ENCODE measurements at regions not wholly inside any gene's neighbourhood (a gene's known extent, or its start where the extent isn't known, plus 50 kb on each side); places are given as distances from the start of the nearest gene placed in this dataset.
"Not testable (repeated sequence)": the region's sequence is repeated elsewhere in the genome, so short reads cannot be mapped to it uniquely, and the experiment has no call there.

GRCh38 chr3:82509106-82509842 lies 747.8 kb upstream of the GBE1 start:
- no peak for DNase-seq (ENCODE audit: low read depth in 2 of 2)

GRCh38 chr3:82506204-82506603 lies 744.8 kb upstream of the GBE1 start:
- DNase-seq (ENCODE audit: low read depth in 2 of 2), result no peak

- no peak for DNase-seq (ENCODE audit: low read depth in 2 of 2)
Measured at GRCh38 chr3:82505079-82505756, 743.8 kb upstream of the GBE1 start.

DNA sequence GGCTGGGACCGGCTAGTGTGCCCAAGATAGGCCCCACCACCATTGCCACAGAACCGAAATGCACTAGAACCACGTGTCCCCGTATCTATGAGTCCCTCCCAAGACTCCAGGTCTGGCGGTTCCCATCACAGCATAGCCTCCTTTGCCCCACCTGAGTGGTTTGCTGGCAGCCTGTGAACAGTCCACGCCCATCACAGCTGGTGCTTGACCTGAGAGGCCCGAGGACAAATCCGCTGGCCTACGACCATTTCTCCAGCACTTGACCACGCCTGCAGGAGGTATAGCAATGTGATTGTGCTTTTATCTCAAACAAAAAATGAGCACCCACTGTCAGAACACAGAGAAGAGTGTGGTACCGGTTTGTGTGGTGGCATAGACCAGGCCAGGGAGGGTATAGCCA lies 736.7 kb upstream of the GBE1 start:
- DNase-seq (ENCODE audit: low read depth in 2 of 2), result no peak

DNA sequence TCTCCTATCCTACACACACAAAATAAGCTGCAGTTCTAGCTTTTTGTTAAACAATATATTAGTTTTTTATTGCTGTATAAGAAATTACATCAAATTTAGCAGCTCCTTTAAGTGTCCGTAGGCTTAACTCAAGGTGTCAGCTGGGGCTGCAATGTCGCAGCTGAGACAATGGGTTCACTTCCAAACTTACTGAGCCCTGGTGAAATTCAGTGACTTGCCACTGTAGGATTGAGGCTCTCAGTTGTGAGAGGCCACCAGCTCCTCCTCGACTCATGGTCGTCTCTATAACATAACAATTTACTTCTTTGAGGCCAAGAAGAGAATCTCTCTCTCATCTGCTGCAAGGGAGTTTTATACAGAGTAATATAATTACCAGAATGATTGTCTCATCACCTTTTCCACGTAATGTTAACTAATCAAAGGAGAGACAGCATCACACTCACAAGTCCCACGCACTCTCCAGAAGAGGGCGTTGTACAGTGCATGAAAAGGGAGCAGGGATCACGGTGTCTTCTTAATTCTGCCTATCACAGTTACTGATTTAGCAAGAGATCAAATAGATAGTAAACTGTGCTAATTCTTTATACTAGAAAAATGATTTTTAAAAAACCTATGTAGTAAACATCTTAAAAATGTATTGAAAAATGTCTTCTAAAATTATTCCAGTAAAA lies 735.6 kb upstream of the GBE1 start:
- no peak for DNase-seq (ENCODE audit: low read depth in 2 of 2)

DNA sequence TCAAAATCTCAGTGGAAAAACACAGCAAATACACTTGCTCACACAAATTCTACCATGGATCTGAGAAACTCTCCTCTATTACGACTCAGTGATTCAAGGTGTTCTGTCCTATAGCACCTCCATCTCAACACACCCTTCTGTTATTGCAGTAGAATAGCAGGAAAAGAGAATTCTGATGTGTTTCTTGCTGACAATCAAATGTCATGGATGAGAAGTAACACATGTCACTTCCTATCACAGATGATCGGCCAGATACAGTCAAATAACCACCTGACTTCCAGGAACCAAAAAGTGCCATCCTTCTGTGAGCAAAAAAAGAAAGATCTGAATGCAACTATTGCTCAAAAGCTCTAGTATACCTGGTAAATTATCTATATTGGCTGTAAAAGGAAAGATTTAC lies 734.2 kb upstream of the GBE1 start:
- DNase-seq (ENCODE audit: low read depth in 2 of 2), result no peak

- no peak for DNase-seq (ENCODE audit: low read depth in 2 of 2)
Measured at GRCh38 chr3:82494977-82495489, 733.6 kb upstream of the GBE1 start.

- DNase-seq (ENCODE audit: low read depth in 2 of 2), result no peak
Measured at GRCh38 chr3:82493858-82494257, 732.4 kb upstream of the GBE1 start.

DNA sequence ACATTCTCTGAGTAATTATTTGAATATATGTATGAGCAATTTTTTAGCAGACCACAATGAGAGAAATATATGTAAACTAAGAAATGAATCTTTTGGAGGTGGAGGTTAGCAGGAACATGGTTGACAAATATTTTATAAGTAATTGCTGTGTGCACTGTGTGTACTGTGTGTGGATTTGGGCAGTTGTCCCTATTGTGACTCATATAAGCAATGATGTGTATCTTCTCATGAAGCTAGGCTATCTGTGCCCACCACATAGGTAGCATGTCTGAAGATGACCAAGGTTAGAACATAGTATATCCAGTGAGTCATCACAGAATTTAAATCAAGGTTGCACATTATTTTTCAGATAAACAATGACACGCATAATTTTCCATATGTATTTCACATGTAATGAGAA lies 713.9 kb upstream of the GBE1 start:
- DNase-seq (ENCODE audit: low read depth in 2 of 2), result no peak

DNA sequence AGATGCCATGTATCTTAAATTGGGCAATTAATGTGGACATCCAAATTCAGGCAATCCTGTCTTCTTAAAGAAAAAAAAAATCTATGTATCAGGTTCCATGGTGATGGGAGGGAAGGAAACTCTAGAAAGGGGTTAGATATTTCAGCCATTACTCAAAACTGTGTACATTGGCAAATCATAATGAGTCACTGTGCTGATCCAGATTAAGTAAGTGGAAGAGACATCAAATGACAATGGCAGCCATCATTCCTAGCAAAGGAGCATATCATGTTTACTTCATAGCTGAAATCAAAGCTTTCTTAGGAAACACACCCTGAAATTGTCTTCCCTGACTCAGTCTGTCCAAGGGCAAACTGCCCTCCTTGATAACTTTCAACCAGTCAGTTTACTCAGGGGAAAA lies 713.3 kb upstream of the GBE1 start:
- DNase-seq (ENCODE audit: low read depth in 2 of 2), result no peak

GRCh38 chr3:82473864-82474541 lies 712.6 kb upstream of the GBE1 start:
- no peak for DNase-seq (ENCODE audit: low read depth in 2 of 2)

- no peak for DNase-seq (ENCODE audit: low read depth in 2 of 2)
Measured at GRCh38 chr3:82467051-82467450, 705.6 kb upstream of the GBE1 start.

DNA sequence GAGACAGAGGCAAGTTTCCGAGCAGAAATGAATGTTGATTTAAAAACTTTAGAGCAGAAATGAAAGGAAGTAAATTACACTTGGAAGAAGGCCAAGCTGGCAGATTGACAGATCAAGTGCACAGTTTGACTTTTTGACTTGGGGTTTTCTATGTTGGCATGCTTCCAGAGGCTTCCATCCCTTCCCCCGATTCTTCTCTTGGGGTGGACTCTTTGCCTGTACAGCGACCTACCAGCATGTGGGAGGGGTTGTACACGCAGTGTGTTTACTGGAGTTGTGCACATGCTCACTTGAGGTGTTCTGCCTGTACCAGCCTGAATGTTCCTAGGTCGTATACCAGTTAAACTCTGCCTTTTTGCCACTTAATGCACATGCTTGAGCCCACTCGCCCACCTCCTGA lies 701.5 kb upstream of the GBE1 start:
- DNase-seq (ENCODE audit: low read depth in 2 of 2), result no peak

DNA sequence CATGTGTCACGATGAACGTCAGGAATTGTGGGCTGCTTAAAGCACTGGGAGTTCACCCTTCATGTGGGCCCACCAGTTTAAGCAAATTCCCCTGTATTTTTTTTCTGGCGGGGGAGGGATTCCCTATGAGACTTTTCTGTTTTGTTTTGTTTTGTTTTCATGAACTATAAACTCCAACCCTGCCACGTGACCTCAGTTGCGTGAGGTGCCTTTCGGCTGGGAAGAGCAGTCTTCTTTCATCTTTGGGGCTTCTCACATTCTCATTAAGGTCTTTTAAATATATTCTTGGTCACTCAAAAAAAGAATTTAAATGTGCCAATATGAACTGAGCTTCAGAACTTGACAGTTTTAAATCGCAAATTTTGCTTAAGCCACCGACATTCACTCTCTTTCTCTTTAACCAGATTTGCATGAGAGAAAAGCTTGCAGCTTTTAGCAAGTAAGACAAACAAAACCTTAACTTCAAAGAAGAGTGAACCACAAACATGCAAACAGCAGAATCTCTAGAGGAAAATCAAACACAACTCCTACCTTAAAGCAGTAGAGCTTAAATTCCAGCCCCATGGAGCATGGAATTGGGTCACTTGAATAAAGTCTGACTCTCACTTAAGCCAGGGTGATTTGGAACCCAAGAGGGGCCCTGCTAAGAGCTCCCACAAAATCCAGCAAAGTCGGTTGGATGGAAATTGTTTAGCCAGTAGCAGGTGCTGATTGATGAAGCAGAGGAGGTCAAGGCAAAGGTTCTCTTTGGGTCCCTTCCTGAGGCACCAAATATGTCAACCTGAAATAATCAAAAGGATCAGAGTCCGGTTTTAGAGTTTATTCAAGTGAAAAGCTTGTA lies 699.8 kb upstream of the GBE1 start:
- no peak for DNase-seq (ENCODE audit: low read depth in 2 of 2)

- DNase-seq (ENCODE audit: low read depth in 2 of 2), result no peak
Measured at GRCh38 chr3:82448320-82448719, 686.9 kb upstream of the GBE1 start.

GRCh38 chr3:82428821-82429220 lies 667.4 kb upstream of the GBE1 start:
- not testable (repeated sequence) for DNase-seq (ENCODE audit: low read depth in 2 of 2)

GRCh38 chr3:82424031-82424339 lies 662.5 kb upstream of the GBE1 start:
- DNase-seq (ENCODE audit: low read depth in 2 of 2), result no peak

DNA sequence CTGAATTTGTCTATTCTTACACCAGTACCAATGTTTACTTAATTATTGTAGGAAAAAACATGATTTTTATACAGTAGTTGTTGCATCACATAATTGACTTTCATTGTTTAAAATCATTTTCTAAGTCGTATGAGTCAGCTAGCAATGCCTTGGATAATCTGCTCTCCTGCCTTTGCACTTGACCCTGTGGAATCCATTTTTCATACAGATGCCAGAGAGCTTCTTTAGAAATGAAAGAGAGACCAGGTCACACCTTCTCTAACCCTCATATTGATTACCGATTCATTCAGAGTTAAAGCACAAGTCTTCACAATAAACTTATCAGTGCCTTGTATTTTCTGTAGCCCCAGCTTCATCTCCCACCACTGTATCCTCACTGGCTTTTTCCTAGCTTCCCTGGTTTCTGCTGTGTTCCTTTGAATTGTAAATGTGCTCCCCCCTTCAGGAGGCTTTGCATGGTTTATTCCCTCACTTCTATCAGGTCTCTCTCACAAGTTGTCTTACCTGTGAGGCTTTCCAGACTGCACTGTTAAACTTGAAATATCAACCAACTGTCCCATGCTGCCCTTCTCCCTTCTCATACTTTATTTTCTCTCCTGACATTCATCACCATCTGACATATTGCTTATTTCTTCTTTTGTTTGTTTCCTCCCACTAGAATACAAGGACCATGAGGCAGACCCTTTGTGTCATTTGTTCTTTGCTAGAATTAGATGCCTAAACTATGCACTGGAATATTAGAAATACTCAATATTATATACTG lies 662.0 kb upstream of the GBE1 start:
- DNase-seq (ENCODE audit: low read depth in 2 of 2), result no peak

GRCh38 chr3:82416830-82417229 lies 655.4 kb upstream of the GBE1 start:
- no peak for DNase-seq (ENCODE audit: low read depth in 2 of 2)

GRCh38 chr3:82416349-82416748 lies 654.9 kb upstream of the GBE1 start:
- no peak for DNase-seq (ENCODE audit: low read depth in 2 of 2)

DNA sequence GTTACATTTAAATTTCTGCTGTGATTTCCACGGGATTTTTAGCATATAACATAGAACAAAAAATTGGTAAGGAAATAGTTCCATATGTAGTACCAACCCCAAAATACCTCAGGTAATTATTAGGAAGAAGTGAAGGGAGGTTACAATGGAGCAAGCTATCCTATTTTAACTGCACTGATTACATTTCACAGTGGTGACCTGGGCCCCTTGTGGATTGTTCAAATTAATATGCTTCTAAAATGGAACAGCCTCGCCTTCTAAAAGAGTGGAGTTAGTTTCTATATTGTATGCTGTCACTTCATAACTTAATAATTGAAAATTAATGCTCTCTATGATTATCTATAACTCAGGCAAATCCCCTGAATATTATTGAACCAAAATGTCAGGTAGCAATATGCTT lies 651.7 kb upstream of the GBE1 start:
- DNase-seq (ENCODE audit: low read depth in 2 of 2), result no peak

All from stimulated activated CD8-positive, alpha-beta memory T cell treated with anti-CD3 and anti-CD28 coated beads, Interleukin-2, amount 100 ng/mL, for 48 hours (primary cell).